ENCODE measurements at regions not wholly inside any gene's neighbourhood (a gene's known extent, or its start where the extent isn't known, plus 50 kb on each side); places are given as distances from the start of the nearest gene placed in this dataset.

DNA sequence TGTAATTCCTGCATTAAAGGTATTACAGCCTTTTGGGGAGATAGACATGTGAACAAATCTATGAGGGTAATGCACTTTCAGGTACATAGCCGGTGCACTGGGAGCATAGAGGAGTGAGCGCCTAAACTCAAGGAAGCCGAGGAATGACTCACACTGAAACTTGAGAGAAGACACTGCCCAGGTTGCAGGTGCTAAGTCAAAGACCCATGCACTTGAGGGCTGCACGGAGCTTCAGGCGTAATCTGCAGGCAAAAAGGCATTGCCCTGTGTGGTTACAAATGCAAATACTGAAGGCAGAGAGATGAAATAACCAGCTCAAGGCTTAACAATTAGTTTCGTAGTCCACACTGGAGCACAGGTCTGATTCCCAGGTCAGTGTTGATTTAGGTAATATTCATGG is 51.0 kb upstream of the OSBPL3 start:
- TF ChIP-seq, protein P1, sequence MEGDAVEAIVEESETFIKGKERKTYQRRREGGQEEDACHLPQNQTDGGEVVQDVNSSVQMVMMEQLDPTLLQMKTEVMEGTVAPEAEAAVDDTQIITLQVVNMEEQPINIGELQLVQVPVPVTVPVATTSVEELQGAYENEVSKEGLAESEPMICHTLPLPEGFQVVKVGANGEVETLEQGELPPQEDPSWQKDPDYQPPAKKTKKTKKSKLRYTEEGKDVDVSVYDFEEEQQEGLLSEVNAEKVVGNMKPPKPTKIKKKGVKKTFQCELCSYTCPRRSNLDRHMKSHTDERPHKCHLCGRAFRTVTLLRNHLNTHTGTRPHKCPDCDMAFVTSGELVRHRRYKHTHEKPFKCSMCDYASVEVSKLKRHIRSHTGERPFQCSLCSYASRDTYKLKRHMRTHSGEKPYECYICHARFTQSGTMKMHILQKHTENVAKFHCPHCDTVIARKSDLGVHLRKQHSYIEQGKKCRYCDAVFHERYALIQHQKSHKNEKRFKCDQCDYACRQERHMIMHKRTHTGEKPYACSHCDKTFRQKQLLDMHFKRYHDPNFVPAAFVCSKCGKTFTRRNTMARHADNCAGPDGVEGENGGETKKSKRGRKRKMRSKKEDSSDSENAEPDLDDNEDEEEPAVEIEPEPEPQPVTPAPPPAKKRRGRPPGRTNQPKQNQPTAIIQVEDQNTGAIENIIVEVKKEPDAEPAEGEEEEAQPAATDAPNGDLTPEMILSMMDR (IDR thresholded peaks at IDR 0.05): no peak
- TF ChIP-seq ZFX (IDR thresholded peaks at IDR 0.05; ENCODE audit: borderline replicate concordance): no peak
- no peak overlapping the region for H3K27ac ChIP-seq
